H1 (cell line): ENCODE measurements at regions not wholly inside any gene's neighbourhood (a gene's known extent, or its start where the extent isn't known, plus 50 kb on each side); places are given as distances from the start of the nearest gene placed in this dataset.
A peak's percentile ranks its signal among the peaks of the same experiment; 100 is the strongest.

Source experiments
- E2F6 ChIP-seq: IDR thresholded peaks from 2 replicates; pipeline ENCODE4 v1.6.1; 2012; ENCODE audit warnings: inconsistent platforms
- TF ChIP-seq, protein P1 (sequence below): fragments of 300-600 bp; sonication (generic); IDR thresholded peaks from 2 replicates; pipeline ENCODE4 v1.7.1; 2012; ENCODE audit warnings: low read length, moderate library complexity, mild to moderate bottlenecking, inconsistent platforms; ENCODE audit not compliant: insufficient replicate concordance
- TF ChIP-seq, protein P2 (sequence below): IDR thresholded peaks from 2 replicates; pipeline ENCODE4 v1.6.1; 2012; ENCODE audit warnings: inconsistent platforms

- TF ChIP-seq, protein P1, sequence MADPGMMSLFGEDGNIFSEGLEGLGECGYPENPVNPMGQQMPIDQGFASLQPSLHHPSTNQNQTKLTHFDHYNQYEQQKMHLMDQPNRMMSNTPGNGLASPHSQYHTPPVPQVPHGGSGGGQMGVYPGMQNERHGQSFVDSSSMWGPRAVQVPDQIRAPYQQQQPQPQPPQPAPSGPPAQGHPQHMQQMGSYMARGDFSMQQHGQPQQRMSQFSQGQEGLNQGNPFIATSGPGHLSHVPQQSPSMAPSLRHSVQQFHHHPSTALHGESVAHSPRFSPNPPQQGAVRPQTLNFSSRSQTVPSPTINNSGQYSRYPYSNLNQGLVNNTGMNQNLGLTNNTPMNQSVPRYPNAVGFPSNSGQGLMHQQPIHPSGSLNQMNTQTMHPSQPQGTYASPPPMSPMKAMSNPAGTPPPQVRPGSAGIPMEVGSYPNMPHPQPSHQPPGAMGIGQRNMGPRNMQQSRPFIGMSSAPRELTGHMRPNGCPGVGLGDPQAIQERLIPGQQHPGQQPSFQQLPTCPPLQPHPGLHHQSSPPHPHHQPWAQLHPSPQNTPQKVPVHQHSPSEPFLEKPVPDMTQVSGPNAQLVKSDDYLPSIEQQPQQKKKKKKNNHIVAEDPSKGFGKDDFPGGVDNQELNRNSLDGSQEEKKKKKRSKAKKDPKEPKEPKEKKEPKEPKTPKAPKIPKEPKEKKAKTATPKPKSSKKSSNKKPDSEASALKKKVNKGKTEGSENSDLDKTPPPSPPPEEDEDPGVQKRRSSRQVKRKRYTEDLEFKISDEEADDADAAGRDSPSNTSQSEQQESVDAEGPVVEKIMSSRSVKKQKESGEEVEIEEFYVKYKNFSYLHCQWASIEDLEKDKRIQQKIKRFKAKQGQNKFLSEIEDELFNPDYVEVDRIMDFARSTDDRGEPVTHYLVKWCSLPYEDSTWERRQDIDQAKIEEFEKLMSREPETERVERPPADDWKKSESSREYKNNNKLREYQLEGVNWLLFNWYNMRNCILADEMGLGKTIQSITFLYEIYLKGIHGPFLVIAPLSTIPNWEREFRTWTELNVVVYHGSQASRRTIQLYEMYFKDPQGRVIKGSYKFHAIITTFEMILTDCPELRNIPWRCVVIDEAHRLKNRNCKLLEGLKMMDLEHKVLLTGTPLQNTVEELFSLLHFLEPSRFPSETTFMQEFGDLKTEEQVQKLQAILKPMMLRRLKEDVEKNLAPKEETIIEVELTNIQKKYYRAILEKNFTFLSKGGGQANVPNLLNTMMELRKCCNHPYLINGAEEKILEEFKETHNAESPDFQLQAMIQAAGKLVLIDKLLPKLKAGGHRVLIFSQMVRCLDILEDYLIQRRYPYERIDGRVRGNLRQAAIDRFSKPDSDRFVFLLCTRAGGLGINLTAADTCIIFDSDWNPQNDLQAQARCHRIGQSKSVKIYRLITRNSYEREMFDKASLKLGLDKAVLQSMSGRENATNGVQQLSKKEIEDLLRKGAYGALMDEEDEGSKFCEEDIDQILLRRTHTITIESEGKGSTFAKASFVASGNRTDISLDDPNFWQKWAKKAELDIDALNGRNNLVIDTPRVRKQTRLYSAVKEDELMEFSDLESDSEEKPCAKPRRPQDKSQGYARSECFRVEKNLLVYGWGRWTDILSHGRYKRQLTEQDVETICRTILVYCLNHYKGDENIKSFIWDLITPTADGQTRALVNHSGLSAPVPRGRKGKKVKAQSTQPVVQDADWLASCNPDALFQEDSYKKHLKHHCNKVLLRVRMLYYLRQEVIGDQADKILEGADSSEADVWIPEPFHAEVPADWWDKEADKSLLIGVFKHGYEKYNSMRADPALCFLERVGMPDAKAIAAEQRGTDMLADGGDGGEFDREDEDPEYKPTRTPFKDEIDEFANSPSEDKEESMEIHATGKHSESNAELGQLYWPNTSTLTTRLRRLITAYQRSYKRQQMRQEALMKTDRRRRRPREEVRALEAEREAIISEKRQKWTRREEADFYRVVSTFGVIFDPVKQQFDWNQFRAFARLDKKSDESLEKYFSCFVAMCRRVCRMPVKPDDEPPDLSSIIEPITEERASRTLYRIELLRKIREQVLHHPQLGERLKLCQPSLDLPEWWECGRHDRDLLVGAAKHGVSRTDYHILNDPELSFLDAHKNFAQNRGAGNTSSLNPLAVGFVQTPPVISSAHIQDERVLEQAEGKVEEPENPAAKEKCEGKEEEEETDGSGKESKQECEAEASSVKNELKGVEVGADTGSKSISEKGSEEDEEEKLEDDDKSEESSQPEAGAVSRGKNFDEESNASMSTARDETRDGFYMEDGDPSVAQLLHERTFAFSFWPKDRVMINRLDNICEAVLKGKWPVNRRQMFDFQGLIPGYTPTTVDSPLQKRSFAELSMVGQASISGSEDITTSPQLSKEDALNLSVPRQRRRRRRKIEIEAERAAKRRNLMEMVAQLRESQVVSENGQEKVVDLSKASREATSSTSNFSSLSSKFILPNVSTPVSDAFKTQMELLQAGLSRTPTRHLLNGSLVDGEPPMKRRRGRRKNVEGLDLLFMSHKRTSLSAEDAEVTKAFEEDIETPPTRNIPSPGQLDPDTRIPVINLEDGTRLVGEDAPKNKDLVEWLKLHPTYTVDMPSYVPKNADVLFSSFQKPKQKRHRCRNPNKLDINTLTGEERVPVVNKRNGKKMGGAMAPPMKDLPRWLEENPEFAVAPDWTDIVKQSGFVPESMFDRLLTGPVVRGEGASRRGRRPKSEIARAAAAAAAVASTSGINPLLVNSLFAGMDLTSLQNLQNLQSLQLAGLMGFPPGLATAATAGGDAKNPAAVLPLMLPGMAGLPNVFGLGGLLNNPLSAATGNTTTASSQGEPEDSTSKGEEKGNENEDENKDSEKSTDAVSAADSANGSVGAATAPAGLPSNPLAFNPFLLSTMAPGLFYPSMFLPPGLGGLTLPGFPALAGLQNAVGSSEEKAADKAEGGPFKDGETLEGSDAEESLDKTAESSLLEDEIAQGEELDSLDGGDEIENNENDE, result no peak
- 0 out of 2 replicates have a peak, but pooled peaks have one; percentile 15 for TF ChIP-seq E2F6
- TF ChIP-seq, protein P2, sequence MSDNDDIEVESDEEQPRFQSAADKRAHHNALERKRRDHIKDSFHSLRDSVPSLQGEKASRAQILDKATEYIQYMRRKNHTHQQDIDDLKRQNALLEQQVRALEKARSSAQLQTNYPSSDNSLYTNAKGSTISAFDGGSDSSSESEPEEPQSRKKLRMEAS, result no peak
Observed at GRCh38 chr20:24084281-24084680, 95.7 kb upstream of the GGTLC1 start (continued).
